Activated CD4-positive, alpha-beta T cell treated with anti-CD3 and anti-CD28 coated beads, Interleukin-2, amount 10 ng/mL, durations not matched to agents 7 days and 5 days (primary cell): ENCODE measurements at regions not wholly inside any gene's neighbourhood (a gene's known extent, or its start where the extent isn't known, plus 50 kb on each side); places are given as distances from the start of the nearest gene placed in this dataset.
"Not testable (repeated sequence)": the region's sequence is repeated elsewhere in the genome, so short reads cannot be mapped to it uniquely, and the experiment has no call there.

Experiments
- CTCF ChIA-PET: fragments of 350-600 bp; sonication (Branson Sonifier 250); formaldehyde crosslinking; loops from one replicate; lab custom pipeline; 2021; ENCODE audit warnings: antibody characterized with exemption; lab: Charles Lee
- POLR2A ChIA-PET: fragments of 350-600 bp; sonication (Branson Sonifier 250); formaldehyde crosslinking; loops from one replicate; lab custom pipeline; 2021; ENCODE audit warnings: antibody characterized with exemption; lab: Charles Lee
- DNase-seq: peaks from one replicate; pipeline ENCODE4 v3.0.0-alpha.2; 2020
- H3K27ac Mint-ChIP-seq: one replicate; pipeline ENCODE4 v1.8.0; 2021; ENCODE audit warnings: mild to moderate bottlenecking, moderate library complexity, mixed read lengths
- H3K27me3 Mint-ChIP-seq: one replicate; pipeline ENCODE4 v1.8.0; 2021; ENCODE audit warnings: mixed read lengths
- H3K36me3 Mint-ChIP-seq: one replicate; pipeline ENCODE4 v1.8.0; 2021; ENCODE audit warnings: low read depth, mixed read lengths
- H3K4me1 Mint-ChIP-seq: one replicate; pipeline ENCODE4 v1.8.0; 2021; ENCODE audit warnings: mixed read lengths
- H3K4me3 Mint-ChIP-seq: one replicate; pipeline ENCODE4 v1.8.0; 2021; ENCODE audit warnings: mild to moderate bottlenecking, moderate library complexity, mixed read lengths
- H3K9me3 Mint-ChIP-seq: one replicate; pipeline ENCODE4 v1.8.0; 2021; ENCODE audit warnings: mixed read lengths

GRCh38 chrX:106290778-106291177 is 122.7 kb downstream of the PWWP3B start:
- CTCF ChIA-PET, H3K9me3 Mint-ChIP-seq, DNase-seq, H3K36me3 Mint-ChIP-seq, H3K27ac Mint-ChIP-seq, H3K4me3 Mint-ChIP-seq, H3K27me3 Mint-ChIP-seq, H3K4me1 Mint-ChIP-seq, POLR2A ChIA-PET: not testable (repeated sequence)

- H3K4me3 Mint-ChIP-seq, DNase-seq, H3K27me3 Mint-ChIP-seq, H3K27ac Mint-ChIP-seq, H3K9me3 Mint-ChIP-seq, CTCF ChIA-PET, H3K4me1 Mint-ChIP-seq, POLR2A ChIA-PET, H3K36me3 Mint-ChIP-seq: not testable (repeated sequence)
Measured at GRCh38 chrX:106291779-106292390, 123.8 kb downstream of the PWWP3B start.

GRCh38 chrX:106300239-106300638 is 132.1 kb downstream of the PWWP3B start:
- no peak overlapping the region for H3K4me3 Mint-ChIP-seq
- H3K27ac Mint-ChIP-seq: no peak overlapping the region
- H3K4me1 Mint-ChIP-seq: no peaks in the 10 kb centered on the region
- no peaks in the 10 kb centered on the region for H3K9me3 Mint-ChIP-seq
- no peak for DNase-seq
- no peaks in the 10 kb centered on the region for H3K27me3 Mint-ChIP-seq
- ChIA-PET POLR2A (no interaction called here), CTCF (no interaction called here)
- H3K36me3 Mint-ChIP-seq: no peaks in the 10 kb centered on the region

- ChIA-PET CTCF (no interaction called here), POLR2A (no interaction called here)
- no peak overlapping the region for H3K4me3 Mint-ChIP-seq
Measured at GRCh38 chrX:106300656-106301055, 132.6 kb downstream of the PWWP3B start.

GRCh38 chrX:106302304-106302703 is 134.2 kb downstream of the PWWP3B start:
- Mint-ChIP-seq H3K4me3 (no peak overlapping the region), H3K36me3 (no peaks in the 10 kb centered on the region), H3K9me3 (no peaks in the 10 kb centered on the region)

More at GRCh38 chrX:106300656-106301055, 132.6 kb downstream of the PWWP3B start:
- no peak overlapping the region for H3K27ac Mint-ChIP-seq
- no peak for DNase-seq
- no peaks in the 10 kb centered on the region for H3K9me3 Mint-ChIP-seq
- H3K4me1 Mint-ChIP-seq: no peaks in the 10 kb centered on the region
- no peaks in the 10 kb centered on the region for H3K36me3 Mint-ChIP-seq
- H3K27me3 Mint-ChIP-seq: no peaks in the 10 kb centered on the region

GRCh38 chrX:106306391-106306947 is 138.4 kb downstream of the PWWP3B start:
- H3K27me3 Mint-ChIP-seq: no peaks in the 10 kb centered on the region
- no peak overlapping the region for H3K4me3 Mint-ChIP-seq
- no peak overlapping the region for H3K27ac Mint-ChIP-seq
- no peaks in the 10 kb centered on the region for H3K36me3 Mint-ChIP-seq
- ChIA-PET POLR2A (no interaction called here), CTCF (no interaction called here)
- no peak for DNase-seq
- no peaks in the 10 kb centered on the region for H3K4me1 Mint-ChIP-seq
- no peaks in the 10 kb centered on the region for H3K9me3 Mint-ChIP-seq

More at GRCh38 chrX:106302304-106302703, 134.2 kb downstream of the PWWP3B start:
- no peaks in the 10 kb centered on the region for H3K4me1 Mint-ChIP-seq
- CTCF ChIA-PET: no interaction called here
- H3K27me3 Mint-ChIP-seq: no peaks in the 10 kb centered on the region
- POLR2A ChIA-PET: no interaction called here
- no peak for DNase-seq
- H3K27ac Mint-ChIP-seq: no peak overlapping the region

GRCh38 chrX:106323357-106323756 is 155.3 kb downstream of the PWWP3B start:
- H3K36me3 Mint-ChIP-seq: no peaks in the 10 kb centered on the region
- no peak overlapping the region for H3K27ac Mint-ChIP-seq
- CTCF ChIA-PET: no interaction called here
- H3K9me3 Mint-ChIP-seq: no peaks in the 10 kb centered on the region
- no peaks in the 10 kb centered on the region for H3K27me3 Mint-ChIP-seq
- no peak overlapping the region for H3K4me3 Mint-ChIP-seq
- no peaks in the 10 kb centered on the region for H3K4me1 Mint-ChIP-seq
- POLR2A ChIA-PET: no interaction called here
- no peak for DNase-seq

GRCh38 chrX:106331606-106332005 is 163.5 kb downstream of the PWWP3B start:
- ChIA-PET POLR2A (no interaction called here), CTCF (no interaction called here)
- H3K4me1 Mint-ChIP-seq: no peaks in the 10 kb centered on the region
- H3K4me3 Mint-ChIP-seq: no peak overlapping the region
- no peak overlapping the region for H3K27ac Mint-ChIP-seq
- no peaks in the 10 kb centered on the region for H3K27me3 Mint-ChIP-seq
- no peak for DNase-seq
- H3K36me3 Mint-ChIP-seq: no peaks in the 10 kb centered on the region
- H3K9me3 Mint-ChIP-seq: no peaks in the 10 kb centered on the region

GRCh38 chrX:106341823-106342222 is 173.7 kb downstream of the PWWP3B start:
- Mint-ChIP-seq H3K4me1 (no peaks in the 10 kb centered on the region), H3K4me3 (no peak overlapping the region), H3K9me3 (no peaks in the 10 kb centered on the region), H3K27ac (no peak overlapping the region), H3K36me3 (no peaks in the 10 kb centered on the region), H3K27me3 (no peaks in the 10 kb centered on the region)
- CTCF ChIA-PET: no interaction called here
- POLR2A ChIA-PET: no interaction called here
- DNase-seq: no peak

GRCh38 chrX:106356580-106356979 is 188.5 kb downstream of the PWWP3B start:
- no peaks in the 10 kb centered on the region for H3K27me3 Mint-ChIP-seq
- H3K9me3 Mint-ChIP-seq: no peaks in the 10 kb centered on the region
- H3K4me1 Mint-ChIP-seq: no peaks in the 10 kb centered on the region
- DNase-seq: no peak
- no peak overlapping the region for H3K27ac Mint-ChIP-seq
- ChIA-PET POLR2A (no interaction called here), CTCF (no interaction called here)
- H3K36me3 Mint-ChIP-seq: no peaks in the 10 kb centered on the region
- no peak overlapping the region for H3K4me3 Mint-ChIP-seq

- no peak overlapping the region for H3K27ac Mint-ChIP-seq
- no peaks in the 10 kb centered on the region for H3K9me3 Mint-ChIP-seq
- no peaks in the 10 kb centered on the region for H3K4me1 Mint-ChIP-seq
- POLR2A ChIA-PET: no interaction called here
- CTCF ChIA-PET: no interaction called here
- no peaks in the 10 kb centered on the region for H3K27me3 Mint-ChIP-seq
- H3K4me3 Mint-ChIP-seq: no peak overlapping the region
- no peak for DNase-seq
- H3K36me3 Mint-ChIP-seq: no peaks in the 10 kb centered on the region
Measured at GRCh38 chrX:106363214-106363613, 195.1 kb downstream of the PWWP3B start.

GRCh38 chrX:106378616-106379015 is 210.5 kb downstream of the PWWP3B start:
- Mint-ChIP-seq H3K36me3 (no peaks in the 10 kb centered on the region), H3K4me3 (no peak overlapping the region), H3K9me3 (no peaks in the 10 kb centered on the region), H3K4me1 (no peaks in the 10 kb centered on the region), H3K27ac (peak overlapping the region; percentile 62), H3K27me3 (no peaks in the 10 kb centered on the region)
- ChIA-PET CTCF (no interaction called here), POLR2A (no interaction called here)
- DNase-seq: no peak

- no peaks in the 10 kb centered on the region for H3K4me1 Mint-ChIP-seq
- H3K36me3 Mint-ChIP-seq: no peaks in the 10 kb centered on the region
- H3K9me3 Mint-ChIP-seq: no peaks in the 10 kb centered on the region
- POLR2A ChIA-PET: no interaction called here
- no peak overlapping the region for H3K27ac Mint-ChIP-seq
- H3K27me3 Mint-ChIP-seq: no peaks in the 10 kb centered on the region
- DNase-seq: no peak
- CTCF ChIA-PET: no interaction called here
- H3K4me3 Mint-ChIP-seq: no peak overlapping the region
Measured at GRCh38 chrX:106391284-106391911, 220.4 kb upstream of the RADX start.

- Mint-ChIP-seq H3K9me3 (no peaks in the 10 kb centered on the region), H3K4me1 (no peaks in the 10 kb centered on the region)
Measured at GRCh38 chrX:106392346-106392745, 219.4 kb upstream of the RADX start.

More at GRCh38 chrX:106392346-106392745, 219.4 kb upstream of the RADX start:
- ChIA-PET POLR2A (no interaction called here), CTCF (no interaction called here)
- Mint-ChIP-seq H3K27ac (no peak overlapping the region), H3K27me3 (no peaks in the 10 kb centered on the region), H3K4me3 (no peak overlapping the region), H3K36me3 (no peaks in the 10 kb centered on the region)
- DNase-seq: no peak
